ENCODE measurements at regions not wholly inside any gene's neighbourhood (a gene's known extent, or its start where the extent isn't known, plus 50 kb on each side); places are given as distances from the start of the nearest gene placed in this dataset.

DNA sequence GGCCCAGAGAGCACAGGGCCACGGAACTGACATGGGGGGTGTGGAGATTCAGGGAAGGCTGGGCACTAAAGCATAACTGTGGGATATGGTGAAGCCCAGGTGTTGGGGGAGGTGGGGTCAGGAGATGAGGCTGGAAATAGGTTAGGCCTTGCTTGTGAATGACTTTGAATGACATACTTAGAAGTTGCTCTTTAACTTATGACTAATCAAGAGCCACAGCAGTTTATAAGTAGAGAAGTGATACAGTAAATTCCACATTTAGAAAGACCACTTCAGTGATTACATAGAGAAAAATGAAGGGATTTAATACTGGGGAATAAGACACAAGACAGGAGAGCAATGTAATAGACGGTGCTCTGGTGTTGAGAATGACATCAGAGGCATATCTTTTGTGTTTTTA, 120.8 kb upstream of the SEC61G start:
- no peak for TF ChIP-seq POLR2A (IDR thresholded peaks at IDR 0.05)
- TF ChIP-seq, protein P1, sequence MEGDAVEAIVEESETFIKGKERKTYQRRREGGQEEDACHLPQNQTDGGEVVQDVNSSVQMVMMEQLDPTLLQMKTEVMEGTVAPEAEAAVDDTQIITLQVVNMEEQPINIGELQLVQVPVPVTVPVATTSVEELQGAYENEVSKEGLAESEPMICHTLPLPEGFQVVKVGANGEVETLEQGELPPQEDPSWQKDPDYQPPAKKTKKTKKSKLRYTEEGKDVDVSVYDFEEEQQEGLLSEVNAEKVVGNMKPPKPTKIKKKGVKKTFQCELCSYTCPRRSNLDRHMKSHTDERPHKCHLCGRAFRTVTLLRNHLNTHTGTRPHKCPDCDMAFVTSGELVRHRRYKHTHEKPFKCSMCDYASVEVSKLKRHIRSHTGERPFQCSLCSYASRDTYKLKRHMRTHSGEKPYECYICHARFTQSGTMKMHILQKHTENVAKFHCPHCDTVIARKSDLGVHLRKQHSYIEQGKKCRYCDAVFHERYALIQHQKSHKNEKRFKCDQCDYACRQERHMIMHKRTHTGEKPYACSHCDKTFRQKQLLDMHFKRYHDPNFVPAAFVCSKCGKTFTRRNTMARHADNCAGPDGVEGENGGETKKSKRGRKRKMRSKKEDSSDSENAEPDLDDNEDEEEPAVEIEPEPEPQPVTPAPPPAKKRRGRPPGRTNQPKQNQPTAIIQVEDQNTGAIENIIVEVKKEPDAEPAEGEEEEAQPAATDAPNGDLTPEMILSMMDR (IDR thresholded peaks at IDR 0.05), result no peak
